Psoas muscle (tissue), 7 donors: ENCODE measurements at regions not wholly inside any gene's neighbourhood (a gene's known extent, or its start where the extent isn't known, plus 50 kb on each side); places are given as distances from the start of the nearest gene placed in this dataset.
A peak's percentile ranks its signal among the peaks of the same experiment; 100 is the strongest.

ENCODE experiments used
- ATAC-seq, 4 donors: fragments of 200-7000 bp; cut with Tn5 transposase; one replicate each; pipeline ENCODE4 v1.9.1; 2020; ENCODE audit warnings: moderate library complexity in 3 of 4, mild to moderate bottlenecking in 2 of 4
- DNase-seq, 2 donors: peaks; one replicate each; pipeline ENCODE4 v3.0.0-alpha.2; 2020
- H3K27ac ChIP-seq: fragments of 200-600 bp; one replicate; pipeline ENCODE4 v1.8.0; 2022
- H3K27me3 ChIP-seq, 3 donors: fragments of 200-600 bp in 1 of 3; one replicate each; pipeline versions ENCODE4 v1.6.1 to v1.8.0; 2013 to 2022; ENCODE audit warnings: low read length in 2 of 3, mild to moderate bottlenecking in 2 of 3, moderate library complexity in 1 of 3; ENCODE audit not compliant: insufficient read depth in 3 of 3
- H3K36me3 ChIP-seq, 2 donors: fragments of 200-600 bp in 1 of 2; one replicate each; pipeline versions ENCODE4 v1.6.1 to v1.8.0; 2013 to 2022; ENCODE audit warnings: low read depth in 1 of 2, mild to moderate bottlenecking in 1 of 2, moderate library complexity in 1 of 2; ENCODE audit not compliant: insufficient read depth in 1 of 2
- H3K4me1 ChIP-seq: fragments of 200-600 bp; one replicate; pipeline ENCODE4 v1.8.0; 2022
- H3K4me3 ChIP-seq: fragments of 200-600 bp; one replicate; pipeline ENCODE4 v1.8.0; 2022; ENCODE audit warnings: mild to moderate bottlenecking
- H3K9me3 ChIP-seq: fragments of 200-600 bp; one replicate; pipeline ENCODE4 v1.8.0; 2022
- CTCF ChIP-seq: fragments of 200-600 bp; IDR thresholded peaks from one replicate; pipeline ENCODE4 v1.8.0; 2022; ENCODE audit warnings: antibody characterized with exemption
- WGBS, 3 donors: extraction: QIAGEN DNeasy Blood & Tissue Kit; methylation state at CpG; one replicate each; pipeline versions ENCODE4 v1.1.6 to v1.1.7; 2013; 5-methylcytosine and 5-hydroxymethylcytosine counted together
- intact Hi-C, 2 donors: fragments of 100-400 bp; cut with DNase I; formaldehyde crosslinking; loops; one replicate each; pipeline versions ENCODE4 v1.11.0 to v1.14.2; 2022
- donor health status: healthy with polysubstance abuse.
- donor health status: DM: no; HTN: no; CAD: no; lungs with moderate emphysema.
- donor health status: Bipolar disorder and iron deficiency.
- donor health status: healthy.
- donor health status: DM: yes; HTN: yes; CAD: no.
- donor health status: DM: no; HTN: no; CAD: no.
- donor health status: DM: yes; HTN: yes; CAD: no.

GRCh38 chr5:143564417-143564816, 160.9 kb upstream of the NR3C1 start:
- Histone ChIP-seq H3K27ac (no peak overlapping the region), H3K27me3 (no peaks in the 10 kb centered on the region), H3K4me1 (no peaks in the 10 kb centered on the region), H3K4me3 (no peak overlapping the region), H3K9me3 (no peaks in the 10 kb centered on the region), H3K36me3 (no peaks in the 10 kb centered on the region)
- no peak for ATAC-seq
- intact Hi-C loops, result no loop called here
- no peak for DNase-seq
- TF ChIP-seq CTCF, result no peak

GRCh38 chr5:143562935-143563334, 159.4 kb upstream of the NR3C1 start:
- Histone ChIP-seq H3K9me3 (no peaks in the 10 kb centered on the region), H3K27ac (peak overlapping the region; percentile 27), H3K36me3 (no peaks in the 10 kb centered on the region), H3K4me1 (peaks cover under 1% of the 10 kb centered on the region), H3K4me3 (no peak overlapping the region), H3K27me3 (no peaks in the 10 kb centered on the region)
- intact Hi-C loops, result no loop called here
- no peak for DNase-seq
- no peak for TF ChIP-seq CTCF
- WGBS, 3 donors, result 41 to 49% (median 42%) methylated on average over 4 of the region's 4 CpGs
- peak; percentile 15 to 49 (median 28) for ATAC-seq

GRCh38 chr5:143561219-143561618, 157.7 kb upstream of the NR3C1 start:
- ATAC-seq (peak in 2 of 4 donors; percentile 46 to 57), DNase-seq (no peak)
- intact Hi-C loops, result no loop called here
- TF ChIP-seq CTCF, result no peak
- no peaks in the 10 kb centered on the region for H3K9me3 ChIP-seq
- no peak overlapping the region for H3K4me3 ChIP-seq
- no peaks in the 10 kb centered on the region for H3K27me3 ChIP-seq
- peaks cover 13% of the 10 kb centered on the region for H3K4me1 ChIP-seq
- WGBS, 3 donors, result 40 to 72% (median 52%) methylated on average over 4 of the region's 4 CpGs
- H3K27ac ChIP-seq, result no peak overlapping the region
- H3K36me3 ChIP-seq, result no peaks in the 10 kb centered on the region

- 89 to 97% (median 96%) methylated on average over 1 of the region's 1 CpG for WGBS, 3 donors
- Histone ChIP-seq H3K9me3 (no peaks in the 10 kb centered on the region), H3K36me3 (no peaks in the 10 kb centered on the region), H3K4me1 (peaks cover 13% of the 10 kb centered on the region), H3K27me3 (no peaks in the 10 kb centered on the region), H3K4me3 (no peak overlapping the region), H3K27ac (no peak overlapping the region)
- no peak for TF ChIP-seq CTCF
- DNase-seq, result no peak
- ATAC-seq, result no peak
- intact Hi-C loops, result no loop called here
Measured at GRCh38 chr5:143560378-143560777, 156.9 kb upstream of the NR3C1 start.

- Histone ChIP-seq H3K27ac (no peak overlapping the region), H3K36me3 (no peaks in the 10 kb centered on the region), H3K4me1 (peaks cover 14% of the 10 kb centered on the region), H3K9me3 (no peaks in the 10 kb centered on the region), H3K27me3 (no peaks in the 10 kb centered on the region), H3K4me3 (no peak overlapping the region)
- ATAC-seq (no peak), DNase-seq (no peak)
- TF ChIP-seq CTCF, result no peak
- 93 to 97% (median 96%) methylated on average over 1 of the region's 1 CpG for WGBS, 3 donors
- intact Hi-C loops, result no loop called here
Measured at GRCh38 chr5:143559586-143560109, 156.2 kb upstream of the NR3C1 start.
